Muscle of arm (tissue), 1 donor: ENCODE measurements at regions not wholly inside any gene's neighbourhood (a gene's known extent, or its start where the extent isn't known, plus 50 kb on each side); places are given as distances from the start of the nearest gene placed in this dataset.

Experiments used
- DNase-seq: peaks from one replicate; pipeline ENCODE4 v3.0.0-alpha.2; 2013

DNA sequence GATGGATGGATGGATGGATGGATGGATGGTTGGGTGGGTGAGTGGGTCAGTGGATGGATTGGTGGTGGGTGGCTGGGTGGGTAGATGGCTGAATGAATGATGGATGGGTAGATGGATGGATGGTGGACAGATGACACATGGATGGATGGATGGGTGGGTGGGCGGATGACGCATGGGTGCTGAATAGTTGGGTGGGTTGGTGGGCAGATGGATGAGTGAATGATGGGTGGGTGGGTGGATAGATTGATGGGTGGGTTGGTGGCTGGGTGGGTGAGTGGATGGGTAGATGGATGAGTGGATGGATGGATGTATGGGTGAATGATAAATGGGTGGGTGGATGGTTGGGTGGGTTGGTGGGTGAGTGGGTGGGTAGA is 69.9 kb upstream of the NKX1-1 start:
- no peak for DNase-seq

GRCh38 chr4:1475277-1476139 is 69.3 kb upstream of the NKX1-1 start:
- no peak for DNase-seq

DNA sequence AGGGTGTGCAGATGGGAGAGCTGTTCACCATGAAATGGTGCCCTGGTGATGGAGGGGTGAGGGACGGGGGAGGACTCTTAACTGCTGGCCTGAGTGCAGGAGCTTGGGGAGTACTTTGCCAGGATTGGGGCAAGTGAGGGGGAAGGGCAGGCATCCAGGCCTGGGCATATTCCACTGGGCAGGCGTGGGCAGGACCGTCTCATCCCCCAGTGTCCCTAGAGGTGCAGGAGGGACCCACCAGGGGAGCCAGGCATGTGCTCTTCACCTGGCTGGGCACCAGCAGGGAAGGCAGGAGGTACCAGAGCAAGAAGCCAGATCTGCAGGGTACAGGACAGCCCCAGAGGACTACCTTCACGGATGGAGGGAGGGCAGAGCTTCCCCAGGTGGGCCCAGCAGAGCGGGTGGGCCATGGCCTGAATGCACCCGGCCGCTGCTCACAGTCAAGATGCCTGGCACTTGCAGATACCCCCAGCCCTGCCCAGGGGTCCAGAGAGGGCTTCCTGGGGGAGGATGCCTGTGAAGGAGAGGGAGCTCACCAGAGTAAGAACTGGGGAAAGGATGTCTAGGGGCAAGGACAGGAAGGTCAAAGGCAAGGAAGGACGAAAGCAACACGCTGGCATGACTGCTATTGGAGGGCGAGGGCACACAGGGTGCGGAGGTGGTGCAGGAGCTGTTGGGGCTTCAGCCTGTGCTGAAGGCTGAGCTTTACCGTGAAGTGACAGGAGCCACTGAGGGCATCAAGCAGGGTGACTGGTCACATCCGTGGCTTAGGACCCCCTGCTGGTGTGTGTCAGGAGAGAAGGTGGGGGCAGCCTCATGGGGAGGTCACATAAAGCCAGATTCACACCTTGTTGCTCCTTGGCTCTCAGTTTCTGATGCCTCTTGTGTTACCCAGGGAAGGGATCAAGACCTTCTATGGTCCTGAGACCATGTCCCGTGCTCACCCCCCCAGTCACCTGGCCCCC is 68.2 kb upstream of the NKX1-1 start:
- no peak for DNase-seq

DNA sequence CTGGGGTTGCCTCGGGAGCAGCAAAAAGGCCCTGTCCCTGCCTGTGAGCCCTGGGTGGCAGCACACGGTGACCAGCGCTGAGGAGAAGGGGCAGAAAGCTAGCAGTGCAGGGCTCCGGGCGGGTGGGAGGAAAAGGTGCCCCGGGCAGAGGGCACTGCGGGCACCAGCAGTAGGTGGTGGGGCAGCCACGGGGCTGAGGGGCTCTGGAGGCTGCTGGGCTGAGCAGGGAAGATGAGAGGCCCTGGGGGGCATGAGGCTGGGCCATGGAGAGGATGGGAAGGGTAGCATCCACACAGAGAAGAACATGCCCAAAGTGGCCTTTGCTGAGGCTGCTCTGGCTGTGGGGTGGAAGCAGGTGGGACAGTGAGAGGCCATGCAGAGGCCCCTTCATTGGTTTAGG is 67.5 kb upstream of the NKX1-1 start:
- no peak for DNase-seq

GRCh38 chr4:1472911-1473518 is 66.8 kb upstream of the NKX1-1 start:
- no peak for DNase-seq

- DNase-seq = no peak
These were observed 66.0 kb upstream of the NKX1-1 start for GRCh38 chr4:1472148-1472797.

DNA sequence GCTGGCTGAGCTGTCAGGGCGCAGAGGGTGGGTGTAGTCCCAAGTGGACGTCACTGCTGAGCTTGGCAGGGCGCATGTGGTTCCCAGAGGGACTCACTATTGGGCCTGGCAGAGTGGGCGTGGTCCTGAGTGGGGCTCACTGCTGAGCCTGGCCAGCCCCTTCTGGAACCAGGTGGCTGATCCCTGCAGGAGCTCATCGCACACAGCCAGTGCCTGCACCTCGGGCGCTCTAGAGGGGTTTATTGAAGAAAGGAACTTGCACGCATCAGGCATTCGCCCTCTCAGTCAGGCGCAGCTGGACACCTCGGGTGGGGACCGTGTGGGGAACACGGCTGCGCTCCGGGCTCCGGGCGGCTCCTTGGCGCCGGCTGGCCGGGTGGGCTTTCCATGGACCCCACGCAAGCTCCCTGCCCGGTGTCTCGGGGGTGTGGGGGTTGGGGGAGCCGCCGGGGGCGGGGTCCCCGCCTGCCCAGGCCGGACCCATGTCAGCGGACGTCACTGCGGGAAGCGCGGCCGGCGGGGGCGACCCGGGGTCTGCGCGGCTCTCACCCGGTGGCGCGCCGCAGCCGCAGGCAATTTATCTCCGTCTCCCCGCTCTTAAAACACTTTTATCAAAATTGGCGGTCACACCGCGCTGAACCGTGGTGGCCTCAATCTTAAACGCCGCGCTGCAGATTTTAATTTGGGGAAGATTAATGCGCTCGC is 65.4 kb upstream of the NKX1-1 start:
- DNase-seq = no peak

DNA sequence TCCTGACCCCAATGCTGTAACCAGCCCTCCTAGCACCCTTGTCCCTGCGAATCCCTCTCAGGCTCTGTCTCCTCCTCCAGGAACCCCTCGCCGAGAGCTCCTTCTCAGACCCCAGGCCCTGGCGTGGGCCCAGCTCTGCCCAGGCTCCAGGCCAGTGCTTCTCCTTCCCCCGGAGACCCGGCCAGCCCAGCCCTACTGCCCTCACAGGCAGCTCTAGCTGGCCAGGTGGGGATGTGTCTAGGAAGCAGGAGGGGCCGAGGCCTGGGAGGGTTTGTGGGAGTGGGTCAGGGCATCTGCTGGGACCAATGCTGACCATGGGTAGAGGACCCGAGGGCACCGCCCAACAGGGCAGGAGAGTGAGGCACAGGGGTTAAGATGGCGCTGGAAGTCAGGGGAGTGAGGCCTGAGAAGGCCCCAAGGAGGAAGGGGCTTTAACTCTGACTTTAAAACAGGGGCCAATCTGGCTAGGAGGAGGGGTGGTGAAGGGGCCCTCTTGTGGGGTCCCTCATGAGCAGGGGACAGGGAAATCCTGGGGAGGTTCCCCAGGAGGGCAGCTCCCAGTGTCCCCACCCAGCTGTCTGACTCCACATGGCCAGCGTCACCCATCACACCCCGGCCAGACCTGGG is 64.7 kb upstream of the NKX1-1 start:
- no peak for DNase-seq

DNA sequence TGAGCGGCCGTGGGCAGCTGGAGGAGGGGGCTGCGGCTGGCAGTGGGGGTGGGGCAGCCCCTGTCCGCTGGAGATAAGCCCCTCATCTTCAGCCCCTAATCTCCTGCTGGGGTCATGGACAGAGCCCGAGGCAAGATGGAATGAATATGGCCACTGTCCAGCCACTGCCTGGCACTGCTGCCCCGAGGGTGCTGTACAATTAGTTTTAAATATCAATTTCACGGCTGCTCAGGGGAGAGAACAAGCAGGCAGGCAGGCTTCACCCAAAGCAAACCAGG is 64.1 kb upstream of the NKX1-1 start:
- DNase-seq = no peak

- DNase-seq = no peak
These were observed 63.6 kb upstream of the NKX1-1 start for GRCh38 chr4:1469607-1470392.

GRCh38 chr4:1469043-1469442 is 62.8 kb upstream of the NKX1-1 start:
- DNase-seq = no peak

- DNase-seq = no peak
These were observed 61.6 kb upstream of the NKX1-1 start for GRCh38 chr4:1467581-1468458.

DNA sequence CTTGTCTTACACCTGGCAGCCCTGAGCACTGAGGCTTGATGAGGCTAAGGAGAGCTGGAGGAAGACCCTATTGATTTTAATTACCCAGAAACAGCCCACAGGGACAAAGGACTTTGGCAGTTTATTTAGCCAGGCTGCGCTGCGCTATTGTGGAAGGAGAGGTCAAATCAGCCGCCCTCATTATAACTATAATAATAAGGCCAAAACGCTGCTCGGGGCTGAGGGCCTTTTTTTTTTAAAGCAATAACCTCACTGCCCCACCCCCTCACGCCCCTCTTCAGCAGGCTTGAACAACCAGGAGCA is 60.6 kb upstream of the NKX1-1 start:
- no peak for DNase-seq

- DNase-seq = no peak
These were observed 60.0 kb upstream of the NKX1-1 start for GRCh38 chr4:1466034-1466862.

GRCh38 chr4:1465173-1466033 is 59.2 kb upstream of the NKX1-1 start:
- no peak for DNase-seq

- DNase-seq = no peak
These were observed 58.4 kb upstream of the NKX1-1 start for GRCh38 chr4:1464581-1465171.

GRCh38 chr4:1463927-1464540 is 57.8 kb upstream of the NKX1-1 start:
- DNase-seq = no peak
